H1 (cell line): ENCODE measurements at regions not wholly inside any gene's neighbourhood (a gene's known extent, or its start where the extent isn't known, plus 50 kb on each side); places are given as distances from the start of the nearest gene placed in this dataset.

Source experiments
- CTCF ChIA-PET: fragments of 300-600 bp; sonication (Branson Sonifier 250); formaldehyde crosslinking; loops from one replicate; lab custom pipeline; 2021; ENCODE audit not compliant: partially characterized antibody; lab: Charles Lee
- POLR2A ChIA-PET: fragments of 300-600 bp; sonication (Branson Sonifier 250); formaldehyde crosslinking; loops from one replicate; lab custom pipeline; 2021; ENCODE audit warnings: inconsistent platforms; ENCODE audit not compliant: partially characterized antibody; lab: Charles Lee
- DNase-seq, 2 experiments: peaks; one replicate each; pipeline versions ENCODE4 v3.0.0 to v3.0.0-alpha.2; 2010 to 2022; ENCODE audit warnings: low spot score in 2 of 2, low read depth in 1 of 2, mixed read lengths in 1 of 2
- FAIRE-seq: peaks from 2 replicates; lab custom pipeline; 2011; peaks lifted over from hg19 to GRCh38; lab: Jason Lieb, UNC
- H2AFZ ChIP-seq: 2 replicates; pipeline ENCODE4 v1.8.1; 2012; ENCODE audit warnings: low read length, inconsistent platforms
- H2AK5ac ChIP-seq: 2 replicates; pipeline ENCODE4 v1.6.1; 2013; ENCODE audit warnings: low read depth, low read length
- H2BK120ac ChIP-seq: replicated peaks from 2 replicates; pipeline ENCODE3; 2013; ENCODE audit warnings: low read depth, low read length, inconsistent platforms
- H2BK12ac ChIP-seq: 2 replicates; pipeline ENCODE4 v1.6.1; 2013; ENCODE audit warnings: low read depth, low read length
- H2BK15ac ChIP-seq: 2 replicates; pipeline ENCODE4 v1.6.1; 2013; ENCODE audit warnings: low read length
- H2BK20ac ChIP-seq: 2 replicates; pipeline ENCODE4 v1.6.1; 2013; ENCODE audit warnings: low read length
- H2BK5ac ChIP-seq: 2 replicates; pipeline ENCODE4 v1.6.1; 2013; ENCODE audit warnings: low read depth, low read length
- H3K14ac ChIP-seq: 2 replicates; pipeline ENCODE4 v1.6.1; 2013; ENCODE audit warnings: inconsistent platforms; ENCODE audit not compliant: insufficient read length
- H3K18ac ChIP-seq: 2 replicates; pipeline ENCODE4 v1.6.1; 2013; ENCODE audit warnings: low read length; ENCODE audit errors: extremely low read depth
- H3K23ac ChIP-seq: 2 replicates; pipeline ENCODE4 v1.6.1; 2013; ENCODE audit warnings: inconsistent platforms; ENCODE audit not compliant: insufficient read length
- H3K23me2 ChIP-seq: 2 replicates; pipeline ENCODE4 v1.6.1; 2013; ENCODE audit warnings: low read depth, low read length
- H3K27ac ChIP-seq: 2 replicates; pipeline ENCODE4 v1.6.1; 2011; ENCODE audit warnings: low read depth, low read length, inconsistent platforms
- H3K27me3 ChIP-seq, 4 experiments: replicated peaks in 1 of 4; 1 replicate in 1 of 4; 2 replicates in 3 of 4; pipeline versions ENCODE4 v1.6.1 to v1.8.1; 2011 to 2013; ENCODE audit warnings: low read length in 3 of 4, mild to moderate bottlenecking in 3 of 4, inconsistent platforms in 2 of 4, mixed read lengths in 2 of 4, moderate library complexity in 1 of 4; ENCODE audit not compliant: control insufficient read depth in 3 of 4, insufficient read depth in 3 of 4; ENCODE audit errors: extremely low read depth in 1 of 4
- H3K36me3 ChIP-seq, 4 experiments: 2 replicates each; pipeline versions ENCODE4 v1.6.1 to v1.8.1; 2011 to 2013; ENCODE audit warnings: mild to moderate bottlenecking in 4 of 4, low read length in 3 of 4, moderate library complexity in 2 of 4, control low read depth in 1 of 4, inconsistent platforms in 1 of 4; ENCODE audit not compliant: insufficient read depth in 4 of 4, control insufficient read depth in 2 of 4
- H3K4ac ChIP-seq: replicated peaks from 2 replicates; pipeline ENCODE3; 2013; ENCODE audit warnings: low read length, low read depth, mixed read lengths, inconsistent platforms; ENCODE audit not compliant: insufficient read length
- H3K4me1 ChIP-seq, 4 experiments: replicated peaks in 1 of 4; 1 replicate in 1 of 4; 2 replicates in 3 of 4; pipeline versions ENCODE4 v1.6.1 to v1.8.1; 2011 to 2013; ENCODE audit warnings: low read length in 3 of 4, inconsistent platforms in 2 of 4, mixed read lengths in 1 of 4; ENCODE audit not compliant: insufficient read depth in 4 of 4, control insufficient read depth in 3 of 4
- H3K4me2 ChIP-seq, 2 experiments: 2 replicates each; pipeline versions ENCODE4 v1.6.1 to v1.8.1; 2011 to 2013; ENCODE audit warnings: low read depth in 2 of 2, low read length in 2 of 2, control low read depth in 1 of 2, inconsistent platforms in 1 of 2, mild to moderate bottlenecking in 1 of 2; ENCODE audit not compliant: insufficient read depth in 1 of 2
- H3K4me3 ChIP-seq, 4 experiments: fragments of 200-600, 300-600 bp in 1 of 4; sonication (generic), shearing (Covaris generic), sonication (Bioruptor Twin) in 1 of 4; 2 replicates each; pipeline versions ENCODE4 v1.5.1 to v1.8.1; 2011 to 2016; ENCODE audit warnings: low read length in 4 of 4, low read depth in 3 of 4, control low read depth in 2 of 4, inconsistent platforms in 2 of 4, mild to moderate bottlenecking in 2 of 4, mixed read lengths in 1 of 4, moderate library complexity in 1 of 4; ENCODE audit not compliant: insufficient read depth in 2 of 4; ENCODE audit errors: extremely low read depth in 1 of 4
- H3K56ac ChIP-seq: replicated peaks from 2 replicates; pipeline ENCODE3; 2013; ENCODE audit warnings: low read depth, mild to moderate bottlenecking, mixed read lengths, low read length, inconsistent platforms; ENCODE audit not compliant: insufficient read length
- H3K79me1 ChIP-seq: 2 replicates; pipeline ENCODE4 v1.6.1; 2013; ENCODE audit warnings: low read depth, low read length, control low read depth
- H3K79me2 ChIP-seq, 2 experiments: 2 replicates each; pipeline versions ENCODE4 v1.6.1 to v1.8.1; 2012 to 2013; ENCODE audit warnings: low read length in 2 of 2, mild to moderate bottlenecking in 2 of 2, inconsistent platforms in 1 of 2; ENCODE audit not compliant: insufficient read depth in 2 of 2, control insufficient read depth in 1 of 2
- H3K9ac ChIP-seq, 4 experiments: replicated peaks in 1 of 4; 1 replicate in 1 of 4; 2 replicates in 3 of 4; pipeline versions ENCODE4 v1.6.1 to v1.8.1; 2011 to 2013; ENCODE audit warnings: low read depth in 3 of 4, low read length in 3 of 4, control low read depth in 2 of 4, mild to moderate bottlenecking in 2 of 4, moderate library complexity in 2 of 4, inconsistent platforms in 1 of 4; ENCODE audit errors: extremely low read depth in 1 of 4
- H3K9me3 ChIP-seq, 2 experiments: 2 replicates each; pipeline versions ENCODE4 v1.6.1 to v1.8.1; 2012 to 2013; ENCODE audit warnings: mild to moderate bottlenecking in 2 of 2, moderate library complexity in 2 of 2, control low read depth in 1 of 2, inconsistent platforms in 1 of 2, low read depth in 1 of 2, low read length in 1 of 2, mixed read lengths in 1 of 2; ENCODE audit not compliant: insufficient read depth in 2 of 2
- H4K20me1 ChIP-seq, 2 experiments: replicated peaks in 1 of 2; 2 replicates each; pipeline versions ENCODE3 to v1.8.1; 2011 to 2013; ENCODE audit warnings: inconsistent platforms in 2 of 2, low read length in 2 of 2, mild to moderate bottlenecking in 1 of 2; ENCODE audit not compliant: insufficient read depth in 2 of 2, control insufficient read depth in 1 of 2
- H4K5ac ChIP-seq: 2 replicates; pipeline ENCODE4 v1.6.1; 2013; ENCODE audit warnings: low read length, low read depth, mixed read lengths, inconsistent platforms; ENCODE audit not compliant: insufficient read length
- H4K8ac ChIP-seq: 2 replicates; pipeline ENCODE4 v1.8.0; 2013; ENCODE audit warnings: mild to moderate bottlenecking, moderate library complexity, low read length, inconsistent platforms; ENCODE audit not compliant: insufficient read depth; ENCODE audit errors: extremely low read depth
- H4K91ac ChIP-seq: replicated peaks from 2 replicates; pipeline ENCODE3; 2013; ENCODE audit warnings: low read length, mixed read lengths, inconsistent platforms; ENCODE audit not compliant: insufficient read length
- EGR1 ChIP-seq: IDR thresholded peaks from 2 replicates; pipeline ENCODE4 v1.6.1; 2011; ENCODE audit warnings: low read depth, low read length, borderline replicate concordance
- FOSL1 ChIP-seq: IDR thresholded peaks from 2 replicates; pipeline ENCODE4 v1.6.1; 2011; ENCODE audit warnings: mild to moderate bottlenecking, low read depth, low read length, moderate library complexity; ENCODE audit not compliant: insufficient read depth
- MAFK ChIP-seq: IDR thresholded peaks from 2 replicates; pipeline ENCODE4 v1.6.1; 2012; ENCODE audit warnings: low read depth, mild to moderate bottlenecking, improper control_type of control experiment, low read length
- MAX ChIP-seq: IDR thresholded peaks from 2 replicates; pipeline ENCODE4 v1.6.1; 2012; ENCODE audit warnings: inconsistent platforms
- NANOG ChIP-seq: IDR thresholded peaks from 2 replicates; pipeline ENCODE4 v1.6.1; 2011; ENCODE audit warnings: low read length, low read depth, mild to moderate bottlenecking, inconsistent platforms; ENCODE audit not compliant: insufficient read depth, poor library complexity, severe bottlenecking
- RAD21 ChIP-seq, 2 experiments: IDR thresholded peaks in 1 of 2; conservative IDR thresholded peaks in 1 of 2; 2 replicates each; pipeline ENCODE4 v1.6.1; 2011; ENCODE audit warnings: low read depth in 2 of 2, low read length in 2 of 2, improper control_type of control experiment in 1 of 2, inconsistent platforms in 1 of 2, mild to moderate bottlenecking in 1 of 2, moderate library complexity in 1 of 2
- RNF2 ChIP-seq: fragments of 200-900, 300-1000 bp; sonication (generic); IDR thresholded peaks from 2 replicates; pipeline ENCODE4 v1.7.1; 2016; ENCODE audit warnings: borderline replicate concordance, low read depth, mild to moderate bottlenecking, antibody characterized with exemption, low read length; ENCODE audit not compliant: poor library complexity, severe bottlenecking; ENCODE audit errors: missing control alignments
- RXRA ChIP-seq: IDR thresholded peaks from 2 replicates; pipeline ENCODE4 v1.6.1; 2011; ENCODE audit warnings: low read depth, mild to moderate bottlenecking, low read length, moderate library complexity; ENCODE audit not compliant: insufficient read depth
- WGBS, 2 experiments: shearing (Covaris generic) in 1 of 2; methylation state at CpG; one replicate each; pipeline versions ENCODE4 v1.1.6 to v1.1.7; 2013 to 2015; ENCODE audit warnings: low lambda C conversion rate in 2 of 2, mixed read lengths in 2 of 2, inconsistent platforms in 1 of 2, low coverage in 1 of 2, missing lambda C conversion rate in 1 of 2; ENCODE audit not compliant: insufficient replicate concordance in 2 of 2, insufficient coverage in 1 of 2, insufficient read length in 1 of 2; ENCODE audit errors: extremely low coverage in 1 of 2, missing lambda C conversion rate in 1 of 2; 5-methylcytosine and 5-hydroxymethylcytosine counted together

DNA sequence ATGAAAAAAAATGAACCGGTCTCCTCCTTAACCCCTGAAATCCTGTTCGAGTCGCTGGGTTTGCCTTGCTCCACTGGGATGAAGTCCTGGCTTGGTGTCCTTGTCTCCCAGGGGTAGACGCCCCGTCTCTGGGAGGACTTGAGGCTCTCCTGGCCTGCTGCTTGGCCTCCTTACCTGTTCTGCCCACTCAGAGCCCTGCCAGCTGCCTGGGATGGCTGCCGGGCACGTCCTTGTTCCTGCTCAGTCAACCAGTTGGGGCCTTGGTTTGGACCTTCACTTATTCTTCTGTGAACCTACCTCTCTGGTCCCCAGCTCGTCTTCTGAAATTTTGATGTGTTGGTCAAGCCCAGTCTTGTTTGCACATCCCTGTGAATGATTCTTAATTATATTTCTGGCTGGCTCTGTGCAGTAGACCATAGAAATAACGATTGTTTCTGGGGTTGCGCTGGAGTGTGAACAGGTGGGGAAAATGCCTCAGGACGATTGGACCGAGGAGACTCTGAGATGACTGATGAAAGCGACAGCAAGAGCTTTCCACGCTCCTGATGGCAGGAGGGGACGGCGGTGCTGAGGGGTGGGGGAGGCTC is 126.5 kb upstream of the ESR1 start:
- Histone ChIP-seq H3K14ac (no peak overlapping the region), H3K27me3 (no peaks in the 10 kb centered on the region), H2AFZ (no peak overlapping the region), H3K36me3 (no peaks in the 10 kb centered on the region), H2AK5ac (no peak overlapping the region), H3K56ac (no peak overlapping the region), H3K27ac (no peak overlapping the region), H4K91ac (no peak overlapping the region), H2BK5ac (no peak overlapping the region), H4K8ac (no peak overlapping the region; the same call in 1 of the 2 replicates), H3K4me2 (no peak overlapping the region), H3K79me2 (no peaks in the 10 kb centered on the region), H3K23me2 (no peaks in the 10 kb centered on the region), H2BK20ac (no peak overlapping the region), H2BK15ac (no peak overlapping the region), H4K5ac (no peak overlapping the region), H2BK120ac (no peak overlapping the region), H3K79me1 (no peaks in the 10 kb centered on the region), H3K4me1 (no peaks in the 10 kb centered on the region), H2BK12ac (no peak overlapping the region), H3K18ac (no peak overlapping the region), H4K20me1 (no peaks in the 10 kb centered on the region), H3K23ac (no peak overlapping the region), H3K4ac (no peak overlapping the region), H3K9me3 (no peaks in the 10 kb centered on the region), H3K4me3 (no peak overlapping the region), H3K9ac (no peak overlapping the region)
- WGBS, 2 experiments: 95% methylated on average over 16 of the region's 16 CpGs; no CpG with 5 or more reads in 1 of the 2 experiments
- FAIRE-seq (no peak), DNase-seq (no peak)
- ChIA-PET POLR2A (no interaction called here), CTCF (interaction anchor here (0.6 to 2.6 kb wide), 7 partner anchors 10 to 411 kb away, joined by 3 to 6 read pairs (median 3); no protein-coding TSS in a partner anchor)
- TF ChIP-seq MAX (no peak), FOSL1 (no peak), RNF2 (no peak), MAFK (no peak), RAD21 (IDR thresholded peaks at IDR 0.05 in 1 of 2, conservative IDR thresholded peaks at IDR 0.05 in 1 of 2; ENCODE audit: low read depth in 2 of 2, low read length in 2 of 2) (no peak), EGR1 (no peak), RXRA (no peak), NANOG (no peak)
